ENCODE measurements at regions not wholly inside any gene's neighbourhood (a gene's known extent, or its start where the extent isn't known, plus 50 kb on each side); places are given as distances from the start of the nearest gene placed in this dataset.
"Not testable (repeated sequence)": the region's sequence is repeated elsewhere in the genome, so short reads cannot be mapped to it uniquely, and the experiment has no call there.

DNA sequence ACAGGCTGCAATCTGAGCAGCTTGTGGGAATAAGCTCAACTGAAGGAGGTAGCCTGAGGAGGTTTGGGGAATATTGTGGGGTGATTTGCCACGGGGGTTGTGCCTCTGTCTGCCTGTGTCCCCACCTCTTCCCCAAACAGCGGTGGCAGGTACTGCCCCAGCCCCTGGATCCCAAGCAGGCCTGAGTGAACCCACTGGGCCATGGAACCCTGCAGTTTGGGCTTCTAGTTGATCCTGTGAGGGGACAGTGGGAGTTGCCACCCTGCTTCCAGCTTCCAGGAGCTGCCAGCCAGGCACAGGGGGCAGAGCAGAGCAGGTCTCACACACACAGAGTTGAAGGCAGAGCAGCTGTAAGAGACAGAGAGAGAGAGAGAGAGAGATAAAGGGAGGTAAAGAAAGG lies 97.4 kb downstream of the PJA1 start:
- intact Hi-C loops (cut with DNase I): no loop called here
- peak in 4 of 42 donors; percentile 4 to 32 (median 12) for DNase-seq

DNA sequence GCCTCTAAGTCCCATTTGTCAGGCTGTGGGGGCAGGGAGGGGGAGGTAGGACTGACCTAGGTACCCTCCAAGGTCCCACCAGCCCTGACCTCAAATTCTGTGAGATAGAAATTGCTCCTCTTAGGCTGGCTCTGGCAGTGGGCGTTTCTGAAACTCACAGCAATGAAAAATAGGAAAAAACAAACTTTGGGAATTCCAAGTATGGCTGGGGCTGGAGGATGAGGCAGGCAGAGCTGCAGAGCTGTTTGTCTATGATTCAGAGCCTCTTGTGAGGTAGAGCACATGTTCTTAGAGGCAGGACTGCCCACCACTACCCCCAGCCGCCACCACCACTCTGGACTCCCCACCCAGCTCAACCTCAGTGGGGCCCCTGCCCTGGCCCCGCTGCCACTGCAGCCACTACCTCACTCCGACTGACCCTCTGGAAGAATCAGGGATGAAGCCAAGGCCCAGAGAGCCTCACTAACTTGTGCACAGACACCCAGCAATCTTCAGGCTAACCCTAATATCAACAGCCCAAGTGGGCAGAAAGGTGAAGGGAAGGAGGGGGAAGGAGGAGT lies 98.2 kb downstream of the PJA1 start:
- DNase-seq: peak in 3 of 42 donors; percentile 2 to 13 (median 5)
- intact Hi-C loops (cut with DNase I): no loop called here

DNA sequence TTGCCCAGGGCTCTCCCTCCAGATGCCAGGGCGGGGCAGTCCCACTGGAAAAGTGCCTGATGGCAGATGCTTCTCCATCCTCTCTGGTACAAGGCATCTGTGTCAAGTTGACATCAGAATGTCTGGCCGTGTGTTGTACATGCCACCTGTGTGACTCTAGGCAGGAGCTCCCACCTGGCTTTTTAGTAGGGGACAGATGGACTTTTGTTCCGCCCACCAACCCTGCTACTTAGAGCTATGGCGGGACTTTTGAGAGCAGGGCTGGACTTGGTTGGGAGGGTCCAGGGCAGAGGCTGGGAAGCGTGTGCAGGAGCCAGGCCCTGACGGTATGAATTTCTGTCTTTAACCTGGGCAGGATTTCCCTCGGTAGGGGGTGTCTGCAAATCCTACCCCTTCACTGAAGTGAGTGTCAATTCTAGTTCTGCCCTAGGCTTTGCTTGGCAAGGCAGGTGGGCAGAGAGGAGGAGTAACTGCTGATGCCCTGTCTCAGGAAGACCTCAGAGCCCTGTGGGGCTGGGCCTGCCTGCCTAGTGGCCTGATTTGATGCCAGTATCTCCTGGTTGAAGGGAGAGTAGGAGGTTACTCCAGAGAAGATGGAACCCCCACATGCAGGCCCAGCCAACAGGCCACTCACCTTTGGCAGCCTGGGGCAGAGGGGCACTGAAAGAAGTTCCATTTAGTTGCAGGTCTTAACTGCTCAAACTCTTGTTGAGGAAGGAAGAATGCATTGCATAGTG lies 99.1 kb downstream of the PJA1 start:
- intact Hi-C loops (cut with DNase I): no loop called here
- DNase-seq: peak in 6 of 42 donors; percentile 1 to 38 (median 5)

DNA sequence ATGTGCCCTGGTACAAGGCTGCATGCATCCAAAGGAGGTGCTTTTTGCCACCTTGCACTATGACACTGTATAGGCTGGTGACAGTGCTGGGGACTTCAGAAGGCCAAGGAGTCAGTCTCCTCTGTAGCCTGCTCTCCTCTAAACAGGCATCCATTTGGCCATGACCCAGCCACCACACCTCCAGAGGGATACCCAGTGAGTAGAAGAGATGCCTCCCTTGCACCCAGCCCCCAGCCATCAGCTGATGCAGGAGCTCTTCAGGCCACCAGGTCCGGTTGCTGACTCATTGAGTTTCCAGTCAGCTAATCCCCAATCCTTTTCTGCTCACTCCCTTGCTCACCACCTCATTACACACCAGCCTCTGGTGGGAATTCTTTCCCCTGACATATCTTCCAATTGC lies 99.8 kb downstream of the PJA1 start:
- peak in 5 of 42 donors; percentile 4 to 19 (median 8) for DNase-seq
- intact Hi-C loops (cut with DNase I): no loop called here

- peak in 2 of 42 donors; percentile 2 to 8 for DNase-seq
- intact Hi-C loops (cut with DNase I): no loop called here
Measured at GRCh38 chrX:69063486-69063885, 101.8 kb downstream of the PJA1 start.

DNA sequence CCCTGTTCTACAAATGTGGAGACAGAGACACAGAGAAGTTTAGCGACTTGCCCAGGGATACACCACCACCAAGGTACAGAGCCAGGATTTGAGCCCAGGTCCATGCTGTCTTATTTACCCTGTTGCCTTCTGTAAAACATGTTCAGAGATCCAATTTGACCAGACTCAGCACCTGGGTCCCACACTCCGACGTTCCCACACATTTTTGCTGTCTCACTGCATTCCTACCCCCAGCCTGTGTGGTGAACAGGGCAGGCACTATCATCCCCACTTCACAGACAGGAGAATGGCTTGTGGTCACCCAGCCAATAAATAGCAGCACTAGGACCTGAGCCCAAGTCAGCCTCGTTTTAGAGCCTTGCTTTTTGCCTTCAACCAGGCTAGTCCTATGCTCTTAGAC lies 102.8 kb downstream of the PJA1 start:
- intact Hi-C loops (cut with DNase I): no loop called here
- peak in 2 of 42 donors; percentile 9 to 15 for DNase-seq

DNA sequence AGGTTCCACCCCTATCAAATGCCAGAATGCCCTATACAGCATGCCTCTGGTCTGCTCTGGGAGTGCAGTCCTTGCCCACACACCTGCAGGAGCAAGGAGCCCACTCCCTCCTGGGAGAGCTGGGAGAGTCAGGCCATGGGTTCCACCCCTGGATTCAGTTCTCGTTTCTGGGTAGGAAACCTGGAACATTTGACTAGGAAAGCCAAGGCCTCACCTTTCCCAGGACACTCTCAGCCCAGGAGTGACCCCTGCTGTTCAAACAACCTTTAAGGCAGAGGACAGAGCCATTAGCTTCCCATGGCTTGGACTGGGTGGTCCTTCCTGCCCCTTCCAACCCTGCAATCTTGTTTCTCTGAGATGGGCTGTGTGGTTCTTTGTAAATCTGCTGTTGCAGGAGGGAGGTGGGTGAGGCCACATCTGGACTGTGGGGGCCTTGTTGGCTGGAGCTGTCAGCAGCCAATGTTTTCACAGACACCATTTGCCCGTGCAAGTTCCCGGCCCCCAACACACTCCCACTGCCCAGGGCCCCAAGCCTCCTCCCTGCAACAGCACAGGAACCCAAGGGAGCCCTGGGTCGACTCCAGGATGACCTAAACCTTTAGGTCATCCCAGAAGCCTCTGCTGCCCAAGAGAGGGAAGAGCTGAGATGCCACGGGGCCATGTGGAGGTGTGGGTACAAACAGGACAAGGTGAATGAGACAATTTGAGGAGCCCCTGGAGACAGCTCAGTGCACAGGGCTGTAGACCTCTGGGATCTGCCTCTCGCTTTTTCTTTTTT lies 104.4 kb downstream of the PJA1 start:
- intact Hi-C loops (cut with DNase I): no loop called here

DNA sequence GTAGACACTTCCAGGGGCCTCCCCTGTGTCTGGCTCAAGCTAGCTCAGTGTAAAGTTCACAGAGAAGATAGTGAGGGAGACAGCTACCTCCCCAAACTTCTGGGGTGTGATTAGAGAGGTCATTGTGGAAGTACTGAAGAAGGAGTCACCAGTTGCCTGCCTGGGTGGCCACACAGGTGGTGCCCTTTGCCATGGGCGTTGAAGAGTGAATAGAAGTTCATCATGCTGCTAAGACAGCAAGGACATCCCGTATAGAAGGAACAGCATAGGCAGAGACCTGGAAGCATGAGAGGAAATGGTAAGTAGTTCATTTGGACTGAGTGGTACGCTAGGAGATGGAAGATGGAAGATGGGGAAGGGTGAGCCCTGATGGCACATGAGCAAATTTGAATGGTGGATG lies 110.1 kb downstream of the PJA1 start:
- intact Hi-C loops (cut with DNase I): no loop called here
- DNase-seq: peak in 1 of 42 donors; percentile 19

More for the DNA sequence above, 104.4 kb downstream of the PJA1 start:
- DNase-seq: peak in 8 of 42 donors; percentile 2 to 42 (median 14)

DNA sequence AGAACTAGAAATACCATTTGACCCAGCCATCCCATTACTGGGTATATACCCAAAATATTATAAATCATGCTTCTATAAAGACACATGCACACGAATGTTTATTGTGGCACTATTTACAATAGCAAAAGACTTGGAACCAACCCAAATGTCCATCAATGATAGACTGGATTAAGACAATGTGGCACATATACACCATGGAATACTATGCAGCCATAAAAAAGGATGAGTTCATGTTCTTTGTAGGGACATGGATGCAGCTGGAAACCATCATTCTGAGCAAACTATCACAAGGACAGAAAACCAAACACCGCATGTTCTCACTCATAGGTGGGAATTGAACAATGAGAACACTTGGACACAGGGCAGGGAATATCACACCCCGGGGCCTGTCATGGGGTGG lies 110.8 kb downstream of the PJA1 start:
- DNase-seq; intact Hi-C loops (cut with DNase I): not testable (repeated sequence)

- intact Hi-C loops (cut with DNase I): no loop called here
- peak in 1 of 42 donors; percentile 23 for DNase-seq
Measured at GRCh38 chrX:69051901-69052300, 113.4 kb downstream of the PJA1 start.

DNA sequence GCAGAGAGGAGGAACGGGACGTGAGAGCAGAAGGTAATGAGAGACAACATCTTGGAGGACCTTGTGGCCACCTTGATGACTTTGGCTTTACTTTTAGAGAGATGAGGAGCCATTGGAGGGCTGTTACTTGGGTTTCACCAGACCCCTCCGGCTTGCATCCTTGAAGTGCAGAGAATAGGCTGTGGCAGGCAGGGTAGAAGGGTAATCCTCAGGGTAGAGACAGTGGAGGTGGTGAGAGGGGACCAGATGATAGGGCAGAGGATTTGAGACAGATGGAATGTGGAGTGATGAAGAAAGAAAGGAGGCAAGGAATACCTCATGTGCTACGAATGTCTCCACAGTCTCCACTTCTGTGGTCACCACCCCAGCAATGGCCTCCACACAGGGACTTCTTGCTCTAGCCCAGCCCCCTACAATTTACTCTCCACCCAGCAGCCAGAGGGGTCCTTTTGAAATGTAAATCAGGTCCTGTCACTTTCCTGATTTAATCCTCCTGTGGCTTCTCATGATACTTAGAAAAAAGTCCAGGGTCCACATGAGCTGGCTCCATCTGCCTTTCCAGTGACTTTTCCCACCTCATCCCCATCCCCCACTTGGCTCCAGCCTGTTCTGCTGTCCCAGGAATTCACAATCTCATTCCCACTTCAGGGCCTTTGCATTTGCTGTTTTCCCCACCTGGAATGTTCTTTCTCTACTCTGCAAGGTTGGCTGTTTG lies 115.0 kb downstream of the PJA1 start:
- no peak for DNase-seq
- intact Hi-C loops (cut with DNase I): no loop called here

- DNase-seq: peak in 3 of 42 donors; percentile 2 to 27 (median 3)
- intact Hi-C loops (cut with DNase I): no loop called here
Measured at GRCh38 chrX:69046996-69047490, 118.2 kb downstream of the PJA1 start.

GRCh38 chrX:69045616-69046345 lies 119.5 kb downstream of the PJA1 start:
- intact Hi-C loops (cut with DNase I): no loop called here
- DNase-seq: peak in 2 of 42 donors; percentile 6 to 12

- intact Hi-C loops (cut with DNase I): no loop called here
- no peak for DNase-seq
Measured at GRCh38 chrX:69038816-69039215, 126.4 kb downstream of the PJA1 start.

DNA sequence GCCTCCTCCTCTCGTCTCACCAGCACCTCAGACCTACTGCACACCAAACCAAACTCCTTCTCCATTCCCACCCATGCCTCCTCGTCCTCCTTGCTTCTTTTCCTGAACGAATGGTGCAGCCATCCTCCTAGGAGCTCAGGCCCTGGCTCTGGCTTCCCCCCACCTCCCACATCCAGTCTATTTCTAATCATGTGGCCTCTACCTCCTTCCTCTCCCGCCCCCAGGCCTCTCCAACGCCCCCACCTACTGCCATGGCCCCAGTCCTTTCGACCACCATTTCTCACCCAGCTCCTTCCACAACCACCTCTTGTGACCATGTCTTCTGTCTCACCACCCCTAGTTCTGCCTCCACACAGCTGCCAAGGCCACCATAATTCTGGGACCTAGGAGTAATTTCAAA lies 127.1 kb downstream of the PJA1 start:
- intact Hi-C loops (cut with DNase I): no loop called here
- peak in 1 of 42 donors; percentile 4 for DNase-seq

DNA sequence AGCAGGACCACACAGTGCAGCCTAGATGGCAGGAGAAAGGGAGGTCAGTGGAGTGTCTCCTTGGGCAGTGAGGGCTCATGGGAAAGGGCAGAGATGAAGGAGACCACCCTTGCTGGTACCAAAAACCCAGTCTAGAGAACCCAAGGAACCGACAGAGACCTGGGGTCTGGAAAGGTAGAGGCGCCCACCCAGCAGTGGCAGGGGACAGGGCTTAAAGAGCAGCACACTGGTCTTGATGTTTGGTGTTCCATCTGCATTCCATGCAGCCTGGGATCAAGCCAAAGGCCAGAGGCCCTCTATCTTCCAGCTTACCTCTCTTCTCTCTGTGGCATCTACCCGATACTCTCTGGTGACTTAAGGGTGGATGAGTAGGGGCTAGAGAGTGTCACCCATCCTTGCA lies 127.5 kb downstream of the PJA1 start:
- intact Hi-C loops (cut with DNase I): no loop called here
- DNase-seq: no peak

GRCh38 chrX:69036674-69037573 lies 128.3 kb downstream of the PJA1 start:
- intact Hi-C loops (cut with DNase I): no loop called here
- peak in 1 of 42 donors; percentile 6 for DNase-seq

DNA sequence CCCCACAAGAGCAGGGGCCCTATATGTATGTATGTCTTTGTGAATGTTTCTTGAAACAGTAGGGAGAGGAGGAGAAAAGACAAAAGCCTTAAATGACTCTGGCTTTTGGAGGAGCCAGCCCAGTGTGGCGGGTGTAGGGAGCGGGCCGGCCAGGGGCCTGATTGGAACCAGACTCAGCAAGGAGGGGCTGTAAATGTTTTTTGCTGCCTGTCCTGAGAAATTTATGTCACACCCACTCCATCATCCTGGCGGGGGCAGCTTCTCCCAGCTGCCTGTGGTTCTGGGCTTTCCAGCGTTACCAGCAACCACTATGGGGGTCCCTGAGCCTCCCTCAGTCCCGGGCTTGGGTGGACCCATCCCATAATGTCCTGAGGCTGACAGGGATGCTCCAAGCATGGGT lies 130.8 kb downstream of the PJA1 start:
- DNase-seq: peak in 1 of 42 donors; percentile 4
- intact Hi-C loops (cut with DNase I): no loop called here

All from head of caudate nucleus (tissue), 42 donors.